ENCODE measurements at regions not wholly inside any gene's neighbourhood (a gene's known extent, or its start where the extent isn't known, plus 50 kb on each side); places are given as distances from the start of the nearest gene placed in this dataset.

GRCh38 chr12:65764325-65764724, 60.0 kb upstream of the HMGA2 start:
- no peak for DNase-seq

DNA sequence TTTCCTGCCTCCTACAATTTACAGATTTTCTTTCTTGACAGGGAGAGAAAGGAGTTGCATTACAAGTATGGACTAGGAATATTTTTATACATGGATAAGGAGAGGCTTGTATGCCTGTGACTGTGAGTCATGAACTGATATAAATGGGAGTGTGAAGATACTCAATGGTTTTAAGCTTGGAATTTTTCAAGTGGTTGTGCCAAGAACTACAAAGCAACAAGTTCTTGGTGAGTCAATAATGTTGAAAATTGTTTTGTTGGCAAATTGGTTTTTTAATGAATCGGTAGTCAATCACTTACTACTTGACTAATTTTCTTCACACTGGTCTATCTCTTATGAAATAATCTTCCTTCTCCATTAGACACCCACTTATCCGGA, 58.9 kb upstream of the HMGA2 start:
- DNase-seq, result peak in 1 of 3 donors; percentile 45

GRCh38 chr12:65769880-65770279, 54.4 kb upstream of the HMGA2 start:
- no peak for DNase-seq

Measured in muscle of back (tissue), 3 donors.